HFF-Myc (cell line): ENCODE measurements at regions not wholly inside any gene's neighbourhood (a gene's known extent, or its start where the extent isn't known, plus 50 kb on each side); places are given as distances from the start of the nearest gene placed in this dataset.

Experiments
- DNase-seq: peaks from one replicate; pipeline ENCODE4 v3.0.0-alpha.2; 2011; ENCODE audit warnings: low read depth; ENCODE audit errors: extremely low read depth
- H3K4me3 ChIP-seq: replicated peaks from 2 replicates; pipeline ENCODE4 v1.5.1; 2011; ENCODE audit warnings: low read depth, mild to moderate bottlenecking, control low read depth, low read length
- TF ChIP-seq, protein P1 (sequence below): IDR thresholded peaks from 2 replicates; pipeline ENCODE4 v1.5.1; 2012; ENCODE audit warnings: mild to moderate bottlenecking, low read depth, low read length, control low read depth; ENCODE audit errors: missing control alignments

- DNase-seq, result no peak
- no peak overlapping the region for H3K4me3 ChIP-seq
- TF ChIP-seq, protein P1, sequence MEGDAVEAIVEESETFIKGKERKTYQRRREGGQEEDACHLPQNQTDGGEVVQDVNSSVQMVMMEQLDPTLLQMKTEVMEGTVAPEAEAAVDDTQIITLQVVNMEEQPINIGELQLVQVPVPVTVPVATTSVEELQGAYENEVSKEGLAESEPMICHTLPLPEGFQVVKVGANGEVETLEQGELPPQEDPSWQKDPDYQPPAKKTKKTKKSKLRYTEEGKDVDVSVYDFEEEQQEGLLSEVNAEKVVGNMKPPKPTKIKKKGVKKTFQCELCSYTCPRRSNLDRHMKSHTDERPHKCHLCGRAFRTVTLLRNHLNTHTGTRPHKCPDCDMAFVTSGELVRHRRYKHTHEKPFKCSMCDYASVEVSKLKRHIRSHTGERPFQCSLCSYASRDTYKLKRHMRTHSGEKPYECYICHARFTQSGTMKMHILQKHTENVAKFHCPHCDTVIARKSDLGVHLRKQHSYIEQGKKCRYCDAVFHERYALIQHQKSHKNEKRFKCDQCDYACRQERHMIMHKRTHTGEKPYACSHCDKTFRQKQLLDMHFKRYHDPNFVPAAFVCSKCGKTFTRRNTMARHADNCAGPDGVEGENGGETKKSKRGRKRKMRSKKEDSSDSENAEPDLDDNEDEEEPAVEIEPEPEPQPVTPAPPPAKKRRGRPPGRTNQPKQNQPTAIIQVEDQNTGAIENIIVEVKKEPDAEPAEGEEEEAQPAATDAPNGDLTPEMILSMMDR, result no peak
Measured at GRCh38 chr13:88744289-88744688, 1073.1 kb downstream of the SLITRK5 start.

- H3K4me3 ChIP-seq, result no peak overlapping the region
- TF ChIP-seq, protein P1, result no peak
- no peak for DNase-seq
Measured at GRCh38 chr13:88745011-88745410, 1073.8 kb downstream of the SLITRK5 start.

- H3K4me3 ChIP-seq, result no peak overlapping the region
- no peak for DNase-seq
- TF ChIP-seq, protein P1, result no peak
Measured at GRCh38 chr13:88752041-88752440, 1080.9 kb downstream of the SLITRK5 start.

DNA sequence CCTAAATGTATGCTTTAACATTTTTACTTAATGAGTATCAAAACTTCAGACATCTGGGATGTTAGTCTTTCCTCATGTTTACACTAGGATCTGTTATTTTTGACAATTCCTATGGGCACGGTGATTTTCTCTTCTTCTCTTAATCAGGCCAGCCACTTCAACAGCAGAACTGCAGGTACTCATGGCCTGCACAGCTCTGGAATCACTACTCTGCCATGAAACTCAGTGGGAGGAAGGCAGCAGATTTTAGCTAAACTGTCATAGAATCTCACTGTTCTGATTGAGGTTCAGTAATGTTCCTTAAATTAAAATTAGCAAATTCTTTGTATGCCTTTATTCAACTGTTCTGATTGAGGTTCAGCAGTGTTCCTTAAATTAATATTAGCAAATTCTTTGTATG, 1083.0 kb downstream of the SLITRK5 start:
- no peak for DNase-seq
- TF ChIP-seq, protein P1, result no peak
- no peak overlapping the region for H3K4me3 ChIP-seq

GRCh38 chr13:88761145-88761544, 1090.0 kb downstream of the SLITRK5 start:
- TF ChIP-seq, protein P1, result no peak
- DNase-seq, result no peak
- H3K4me3 ChIP-seq, result no peak overlapping the region

DNA sequence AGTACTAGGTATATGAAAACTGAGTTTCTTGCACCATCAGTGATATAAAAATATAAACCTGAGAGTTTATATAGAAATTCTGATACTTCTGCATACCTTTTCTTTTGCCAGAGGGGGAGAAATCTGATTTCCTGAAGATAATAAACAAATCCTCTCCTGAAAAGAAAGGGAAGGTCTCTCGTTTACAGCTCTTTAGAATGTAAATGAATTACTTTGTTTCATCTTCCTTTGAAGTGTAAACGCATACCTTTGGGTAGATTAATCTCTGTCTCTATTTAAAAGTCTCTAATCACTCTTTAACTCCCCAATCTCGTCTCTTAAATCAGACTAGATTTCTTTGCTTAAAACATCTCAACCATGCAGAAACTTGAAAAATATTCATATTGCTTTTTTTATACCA, 1092.9 kb downstream of the SLITRK5 start:
- TF ChIP-seq, protein P1, result no peak
- no peak for DNase-seq

GRCh38 chr13:88800505-88800904, 1129.3 kb downstream of the SLITRK5 start:
- H3K4me3 ChIP-seq, result no peak overlapping the region
- TF ChIP-seq, protein P1, result no peak
- DNase-seq, result no peak

More for the DNA sequence above, 1092.9 kb downstream of the SLITRK5 start:
- no peak overlapping the region for H3K4me3 ChIP-seq
